ENCODE measurements at regions not wholly inside any gene's neighbourhood (a gene's known extent, or its start where the extent isn't known, plus 50 kb on each side); places are given as distances from the start of the nearest gene placed in this dataset.
A peak's percentile ranks its signal among the peaks of the same experiment; 100 is the strongest.

GRCh38 chr7:46256870-46257661, 336.0 kb upstream of the IGFBP3 start:
- no peak for DNase-seq
- intact Hi-C loops (cut with DNase I) = no loop called here

- no peak for DNase-seq
- intact Hi-C loops (cut with DNase I) = no loop called here
Observed at GRCh38 chr7:46253520-46253919, 332.4 kb upstream of the IGFBP3 start.

GRCh38 chr7:46247664-46248063, 326.6 kb upstream of the IGFBP3 start:
- no peak for DNase-seq

GRCh38 chr7:46245586-46246111, 324.6 kb upstream of the IGFBP3 start:
- intact Hi-C loops (cut with DNase I) = no loop called here
- DNase-seq = peak in 2 of 10 donors; percentile 50 to 59

More at GRCh38 chr7:46247664-46248063, 326.6 kb upstream of the IGFBP3 start:
- intact Hi-C loops (cut with DNase I) = no loop called here

GRCh38 chr7:46244757-46245156, 323.7 kb upstream of the IGFBP3 start:
- DNase-seq = no peak
- intact Hi-C loops (cut with DNase I) = no loop called here

- no peak for DNase-seq
- intact Hi-C loops (cut with DNase I) = no loop called here
Observed at GRCh38 chr7:46243406-46243805, 322.3 kb upstream of the IGFBP3 start.

- DNase-seq = no peak
- intact Hi-C loops (cut with DNase I) = no loop called here
Observed at GRCh38 chr7:46239846-46240245, 318.8 kb upstream of the IGFBP3 start.

- intact Hi-C loops (cut with DNase I) = no loop called here
- DNase-seq = no peak
Observed at GRCh38 chr7:46237466-46237865, 316.4 kb upstream of the IGFBP3 start.

GRCh38 chr7:46233585-46234329, 312.7 kb upstream of the IGFBP3 start:
- intact Hi-C loops (cut with DNase I) = no loop called here
- no peak for DNase-seq

GRCh38 chr7:46230990-46231305, 309.9 kb upstream of the IGFBP3 start:
- no peak for DNase-seq
- intact Hi-C loops (cut with DNase I) = no loop called here

GRCh38 chr7:46230298-46230989, 309.4 kb upstream of the IGFBP3 start:
- intact Hi-C loops (cut with DNase I) = no loop called here
- DNase-seq = no peak

- no peak for DNase-seq
- intact Hi-C loops (cut with DNase I) = no loop called here
Observed at GRCh38 chr7:46229409-46229808, 308.3 kb upstream of the IGFBP3 start.

- intact Hi-C loops (cut with DNase I) = no loop called here
- DNase-seq = no peak
Observed at GRCh38 chr7:46226860-46227259, 305.8 kb upstream of the IGFBP3 start.

- DNase-seq = no peak
- intact Hi-C loops (cut with DNase I) = no loop called here
Observed at GRCh38 chr7:46224363-46224762, 303.3 kb upstream of the IGFBP3 start.

- no peak for DNase-seq
- intact Hi-C loops (cut with DNase I) = no loop called here
Observed at GRCh38 chr7:46220066-46220630, 299.1 kb upstream of the IGFBP3 start.

- intact Hi-C loops (cut with DNase I) = no loop called here
- no peak for DNase-seq
Observed at GRCh38 chr7:46218461-46219200, 297.6 kb upstream of the IGFBP3 start.

GRCh38 chr7:46215987-46216567, 295.0 kb upstream of the IGFBP3 start:
- DNase-seq = no peak
- intact Hi-C loops (cut with DNase I) = no loop called here

GRCh38 chr7:46214526-46214925, 293.5 kb upstream of the IGFBP3 start:
- intact Hi-C loops (cut with DNase I) = no loop called here
- DNase-seq = no peak

GRCh38 chr7:46213154-46213537, 292.1 kb upstream of the IGFBP3 start:
- intact Hi-C loops (cut with DNase I) = no loop called here

More at GRCh38 chr7:46213154-46213537, 292.1 kb upstream of the IGFBP3 start:
- no peak for DNase-seq
